HCT116 (cell line): ENCODE measurements at regions not wholly inside any gene's neighbourhood (a gene's known extent, or its start where the extent isn't known, plus 50 kb on each side); places are given as distances from the start of the nearest gene placed in this dataset.

Source experiments
- ATAC-seq: fragments of 200-7000 bp; cut with Tn5 transposase; 2 replicates; pipeline ENCODE4 v1.9.1; 2020; ENCODE audit warnings: mild to moderate bottlenecking, moderate library complexity
- BruUV-seq: library from RNA; stranded (reverse); fragments of 400-500 nt; replicated peaks from 2 replicates; lab custom pipeline; 2021; lab: Mats Ljungman, UMichigan
- CTCF ChIA-PET: fragments of 300-600 bp; sonication (Branson Sonifier 250); formaldehyde crosslinking; loops from one replicate; lab custom pipeline; 2021; ENCODE audit warnings: antibody characterized with exemption; lab: Charles Lee
- POLR2A ChIA-PET: fragments of 300-600, 350-600 bp; sonication (Branson Sonifier 250); formaldehyde crosslinking; loops from one replicate; lab custom pipeline; 2021; ENCODE audit warnings: antibody characterized with exemption; lab: Charles Lee
- RAD21 ChIA-PET, 2 experiments: fragments of 300-600 bp; sonication (Branson Sonifier 250); formaldehyde crosslinking; loops; one replicate each; lab custom pipeline; 2023; ENCODE audit warnings: low total read pairs in 2 of 2; ENCODE audit not compliant: uncharacterized antibody in 2 of 2, unreplicated experiment in 2 of 2, low non-redundant PET in 1 of 2; lab: Charles Lee
- DNase-seq: peaks from one replicate; pipeline ENCODE4 v3.0.0-alpha.2; 2010; ENCODE audit warnings: low read depth, low spot score
- H2AFZ ChIP-seq: fragments of 200-600 bp; shearing (Covaris generic), sonication (generic); 2 replicates; pipeline ENCODE4 v1.6.1; 2017; ENCODE audit warnings: low read depth, mixed run types, mixed read lengths, antibody characterized with exemption, low read length; ENCODE audit not compliant: poor library complexity, severe bottlenecking
- H3K27ac ChIP-seq: 2 replicates; pipeline ENCODE4 v1.5.1; 2012; ENCODE audit warnings: low read depth, low read length
- H3K27me3 ChIP-seq: fragments of 200-600 bp; sonication (generic); 2 replicates; pipeline ENCODE4 v1.6.1; 2016; ENCODE audit warnings: mixed run types, low read length, mixed read lengths; ENCODE audit not compliant: insufficient read depth
- H3K36me3 ChIP-seq, 2 experiments: fragments of 200-500 bp in 1 of 2; fragments of 200-600 bp in 1 of 2; sonication (Bioruptor generic) in 1 of 2; sonication (generic) in 1 of 2; 2 replicates each; pipeline versions ENCODE4 v1.5.1 to v1.6.1; 2014 to 2016; ENCODE audit warnings: low read length in 2 of 2, inconsistent platforms in 1 of 2, mixed read lengths in 1 of 2, mixed run types in 1 of 2; ENCODE audit not compliant: insufficient read depth in 2 of 2, control insufficient read depth in 1 of 2
- H3K4me1 ChIP-seq, 2 experiments: fragments of 200-600 bp in 1 of 2; sonication (generic) in 1 of 2; 2 replicates each; pipeline versions ENCODE4 v1.5.1 to v1.6.1; 2012 to 2017; ENCODE audit warnings: low read length in 2 of 2, inconsistent platforms in 1 of 2, mild to moderate bottlenecking in 1 of 2, mixed read lengths in 1 of 2, mixed run types in 1 of 2, moderate library complexity in 1 of 2; ENCODE audit not compliant: insufficient read depth in 2 of 2, control insufficient read depth in 1 of 2
- H3K4me2 ChIP-seq: fragments of 200-600 bp; sonication (generic); 2 replicates; pipeline ENCODE4 v1.6.1; 2017; ENCODE audit warnings: mixed run types, low read length, mixed read lengths
- H3K4me3 ChIP-seq, 2 experiments: fragments of 200-600 bp in 1 of 2; sonication (generic) in 1 of 2; replicated peaks in 1 of 2; 2 replicates each; pipeline ENCODE4 v1.5.1; 2011 to 2016; ENCODE audit warnings: low read length in 2 of 2, control low read depth in 1 of 2, low read depth in 1 of 2, mild to moderate bottlenecking in 1 of 2, mixed read lengths in 1 of 2, mixed run types in 1 of 2
- H3K79me2 ChIP-seq: fragments of 200-600 bp; sonication (generic); 2 replicates; pipeline ENCODE4 v1.6.1; 2017; ENCODE audit warnings: mild to moderate bottlenecking, mixed run types, low read length, moderate library complexity, mixed read lengths; ENCODE audit not compliant: insufficient read depth
- H3K9ac ChIP-seq: fragments of 200-600 bp; sonication (generic); 2 replicates; pipeline ENCODE4 v1.6.1; 2016; ENCODE audit warnings: low read length, mixed read lengths
- H3K9me2 ChIP-seq: fragments of 200-600 bp; sonication (generic), shearing (Covaris generic); 2 replicates; pipeline ENCODE4 v1.6.1; 2017; ENCODE audit warnings: mixed run types, mild to moderate bottlenecking, moderate library complexity; ENCODE audit not compliant: insufficient read depth
- H3K9me3 ChIP-seq, 2 experiments: fragments of 200-500 bp in 1 of 2; fragments of 200-600 bp in 1 of 2; sonication (Bioruptor generic) in 1 of 2; sonication (generic) in 1 of 2; 2 replicates each; pipeline ENCODE4 v1.6.1; 2014 to 2017; ENCODE audit warnings: low read length in 2 of 2, mixed read lengths in 2 of 2, inconsistent platforms in 1 of 2, low read depth in 1 of 2, mild to moderate bottlenecking in 1 of 2, mixed run types in 1 of 2, moderate library complexity in 1 of 2; ENCODE audit not compliant: control insufficient read depth in 1 of 2, insufficient read depth in 1 of 2
- H4K20me1 ChIP-seq: fragments of 200-600 bp; sonication (generic), shearing (Covaris generic); 2 replicates; pipeline ENCODE4 v1.6.1; 2017; ENCODE audit warnings: mixed run types, mild to moderate bottlenecking, moderate library complexity; ENCODE audit not compliant: insufficient read depth
- CBX3 ChIP-seq: IDR thresholded peaks from 2 replicates; pipeline ENCODE4 v1.6.1; 2012; ENCODE audit warnings: low read depth
- CEBPB ChIP-seq: IDR thresholded peaks from 2 replicates; pipeline ENCODE4 v1.6.1; 2012; ENCODE audit warnings: low read depth
- EGR1 ChIP-seq: IDR thresholded peaks from 2 replicates; pipeline ENCODE4 v1.6.1; 2012; ENCODE audit warnings: low read depth
- ELF1 ChIP-seq: IDR thresholded peaks from 2 replicates; pipeline ENCODE4 v1.6.1; 2012; ENCODE audit warnings: low read depth, borderline replicate concordance
- EZH2 ChIP-seq: fragments of 200-600 bp; sonication (generic); IDR thresholded peaks from 2 replicates; pipeline ENCODE4 v1.6.1; 2017; ENCODE audit warnings: antibody characterized with exemption, mixed run types
- EZH2phosphoT487 ChIP-seq: fragments of 200-600 bp; IDR thresholded peaks from 2 replicates; pipeline ENCODE4 v1.6.1; 2018; ENCODE audit warnings: antibody characterized with exemption, borderline replicate concordance
- FOSL1 ChIP-seq: IDR thresholded peaks from 2 replicates; pipeline ENCODE4 v1.6.1; 2012; ENCODE audit warnings: low read depth
- JUND ChIP-seq: IDR thresholded peaks from 2 replicates; pipeline ENCODE4 v1.6.1; 2012
- POLR2A ChIP-seq: IDR thresholded peaks from 2 replicates; pipeline ENCODE4 v1.7.0; 2011; ENCODE audit warnings: borderline replicate concordance; ENCODE audit not compliant: insufficient read depth, insufficient read length; ENCODE audit errors: extremely low read depth
- POLR2AphosphoS5 ChIP-seq: IDR thresholded peaks from 2 replicates; pipeline ENCODE4 v1.6.1; 2011; ENCODE audit warnings: mild to moderate bottlenecking, low read depth, low read length, moderate library complexity
- SP1 ChIP-seq: IDR thresholded peaks from 2 replicates; pipeline ENCODE4 v1.6.1; 2012; ENCODE audit warnings: low read depth
- SRF ChIP-seq: IDR thresholded peaks from 2 replicates; pipeline ENCODE4 v1.6.1; 2012; ENCODE audit warnings: low read depth
- TCF7L2 ChIP-seq: IDR thresholded peaks from 2 replicates; pipeline ENCODE4 v1.7.0; 2011; ENCODE audit warnings: borderline replicate concordance, inconsistent platforms; ENCODE audit not compliant: insufficient read depth, insufficient read length; ENCODE audit errors: extremely low read depth
- YY1 ChIP-seq: IDR thresholded peaks from 2 replicates; pipeline ENCODE4 v1.6.1; 2011; ENCODE audit warnings: low read length, low read depth, moderate library complexity, mild to moderate bottlenecking; ENCODE audit not compliant: insufficient replicate concordance; ENCODE audit errors: extremely low read depth
- ZFX ChIP-seq: fragments of 450-650 bp; IDR thresholded peaks from 2 replicates; pipeline ENCODE4 v1.6.1; 2017
- ZNF274 ChIP-seq: fragments of 200-500 bp; sonication (Bioruptor generic); IDR thresholded peaks from 2 replicates; pipeline ENCODE4 v1.6.1; 2014; ENCODE audit warnings: mild to moderate bottlenecking, low read depth, low read length, inconsistent platforms
- intact Hi-C: fragments of 100-400 bp; cut with micrococcal nuclease; formaldehyde crosslinking; loops from 2 replicates; pipeline ENCODE4 v1.10.0; 2022
- TF ChIP-seq, protein P1 (sequence below): IDR thresholded peaks from 2 replicates; pipeline ENCODE4 v1.6.1; 2012
- TF ChIP-seq, protein P2 (sequence below): IDR thresholded peaks from 2 replicates; pipeline ENCODE4 v1.6.1; 2011; ENCODE audit warnings: mild to moderate bottlenecking, low read length, moderate library complexity; ENCODE audit not compliant: insufficient replicate concordance; ENCODE audit errors: extremely low read depth
- TF ChIP-seq, protein P3 (sequence below): IDR thresholded peaks from 2 replicates; pipeline ENCODE4 v1.6.1; 2012; ENCODE audit warnings: low read depth
- TF ChIP-seq, protein P4 (sequence below), 3 experiments: fragments of 200-600 bp in 1 of 3; sonication (generic) in 1 of 3; IDR thresholded peaks in 2 of 3; conservative IDR thresholded peaks in 1 of 3; 2 replicates each; pipeline ENCODE4 v1.5.1; 2012 to 2017; ENCODE audit warnings: low read depth in 2 of 3, low read length in 2 of 3, antibody characterized with exemption in 1 of 3, borderline replicate concordance in 1 of 3, control low read depth in 1 of 3, mild to moderate bottlenecking in 1 of 3, mixed read lengths in 1 of 3, mixed run types in 1 of 3, moderate library complexity in 1 of 3; ENCODE audit not compliant: insufficient read depth in 1 of 3

DNA sequence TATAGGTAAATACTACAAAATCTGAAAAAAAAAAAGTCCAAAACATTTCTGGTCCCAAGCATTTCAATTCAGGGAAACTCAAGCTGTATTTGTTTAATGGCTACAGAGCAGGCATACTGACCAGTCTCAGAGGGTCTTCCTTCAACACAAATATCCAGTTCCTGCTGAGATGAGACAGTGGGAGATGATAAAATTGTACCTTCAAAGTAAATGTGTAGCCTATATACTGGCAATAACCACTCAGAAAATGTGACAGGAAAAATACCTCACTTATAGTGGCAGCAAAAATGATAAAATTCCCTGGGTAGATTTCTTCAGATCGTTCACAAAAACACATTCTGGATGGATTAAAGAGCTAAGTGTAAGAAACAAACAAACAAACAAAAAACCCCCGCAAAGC is 102.0 kb upstream of the FUT8 start:
- Histone ChIP-seq H4K20me1 (no peaks in the 10 kb centered on the region), H3K9ac (no peak overlapping the region), H3K9me3 (no peaks in the 10 kb centered on the region; a peak in 1 of 4 replicates)
- no peak for TF ChIP-seq POLR2A
- TF ChIP-seq, protein P1, sequence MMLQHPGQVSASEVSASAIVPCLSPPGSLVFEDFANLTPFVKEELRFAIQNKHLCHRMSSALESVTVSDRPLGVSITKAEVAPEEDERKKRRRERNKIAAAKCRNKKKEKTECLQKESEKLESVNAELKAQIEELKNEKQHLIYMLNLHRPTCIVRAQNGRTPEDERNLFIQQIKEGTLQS: no peak
- TF ChIP-seq FOSL1: no peak
- TF ChIP-seq CEBPB: no peak
- TF ChIP-seq TCF7L2: no peak
- TF ChIP-seq POLR2AphosphoS5: no peak
- no peak for TF ChIP-seq SRF
- no peak for TF ChIP-seq EGR1
- no peak for TF ChIP-seq ZFX
- no peak for TF ChIP-seq YY1
- TF ChIP-seq, protein P2, sequence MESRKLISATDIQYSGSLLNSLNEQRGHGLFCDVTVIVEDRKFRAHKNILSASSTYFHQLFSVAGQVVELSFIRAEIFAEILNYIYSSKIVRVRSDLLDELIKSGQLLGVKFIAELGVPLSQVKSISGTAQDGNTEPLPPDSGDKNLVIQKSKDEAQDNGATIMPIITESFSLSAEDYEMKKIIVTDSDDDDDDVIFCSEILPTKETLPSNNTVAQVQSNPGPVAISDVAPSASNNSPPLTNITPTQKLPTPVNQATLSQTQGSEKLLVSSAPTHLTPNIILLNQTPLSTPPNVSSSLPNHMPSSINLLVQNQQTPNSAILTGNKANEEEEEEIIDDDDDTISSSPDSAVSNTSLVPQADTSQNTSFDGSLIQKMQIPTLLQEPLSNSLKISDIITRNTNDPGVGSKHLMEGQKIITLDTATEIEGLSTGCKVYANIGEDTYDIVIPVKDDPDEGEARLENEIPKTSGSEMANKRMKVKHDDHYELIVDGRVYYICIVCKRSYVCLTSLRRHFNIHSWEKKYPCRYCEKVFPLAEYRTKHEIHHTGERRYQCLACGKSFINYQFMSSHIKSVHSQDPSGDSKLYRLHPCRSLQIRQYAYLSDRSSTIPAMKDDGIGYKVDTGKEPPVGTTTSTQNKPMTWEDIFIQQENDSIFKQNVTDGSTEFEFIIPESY: no peak
- no peak for TF ChIP-seq SP1
- TF ChIP-seq, protein P3, sequence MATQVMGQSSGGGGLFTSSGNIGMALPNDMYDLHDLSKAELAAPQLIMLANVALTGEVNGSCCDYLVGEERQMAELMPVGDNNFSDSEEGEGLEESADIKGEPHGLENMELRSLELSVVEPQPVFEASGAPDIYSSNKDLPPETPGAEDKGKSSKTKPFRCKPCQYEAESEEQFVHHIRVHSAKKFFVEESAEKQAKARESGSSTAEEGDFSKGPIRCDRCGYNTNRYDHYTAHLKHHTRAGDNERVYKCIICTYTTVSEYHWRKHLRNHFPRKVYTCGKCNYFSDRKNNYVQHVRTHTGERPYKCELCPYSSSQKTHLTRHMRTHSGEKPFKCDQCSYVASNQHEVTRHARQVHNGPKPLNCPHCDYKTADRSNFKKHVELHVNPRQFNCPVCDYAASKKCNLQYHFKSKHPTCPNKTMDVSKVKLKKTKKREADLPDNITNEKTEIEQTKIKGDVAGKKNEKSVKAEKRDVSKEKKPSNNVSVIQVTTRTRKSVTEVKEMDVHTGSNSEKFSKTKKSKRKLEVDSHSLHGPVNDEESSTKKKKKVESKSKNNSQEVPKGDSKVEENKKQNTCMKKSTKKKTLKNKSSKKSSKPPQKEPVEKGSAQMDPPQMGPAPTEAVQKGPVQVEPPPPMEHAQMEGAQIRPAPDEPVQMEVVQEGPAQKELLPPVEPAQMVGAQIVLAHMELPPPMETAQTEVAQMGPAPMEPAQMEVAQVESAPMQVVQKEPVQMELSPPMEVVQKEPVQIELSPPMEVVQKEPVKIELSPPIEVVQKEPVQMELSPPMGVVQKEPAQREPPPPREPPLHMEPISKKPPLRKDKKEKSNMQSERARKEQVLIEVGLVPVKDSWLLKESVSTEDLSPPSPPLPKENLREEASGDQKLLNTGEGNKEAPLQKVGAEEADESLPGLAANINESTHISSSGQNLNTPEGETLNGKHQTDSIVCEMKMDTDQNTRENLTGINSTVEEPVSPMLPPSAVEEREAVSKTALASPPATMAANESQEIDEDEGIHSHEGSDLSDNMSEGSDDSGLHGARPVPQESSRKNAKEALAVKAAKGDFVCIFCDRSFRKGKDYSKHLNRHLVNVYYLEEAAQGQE: no peak
- no peak for TF ChIP-seq JUND
- TF ChIP-seq EZH2: no peak
- TF ChIP-seq, protein P4, sequence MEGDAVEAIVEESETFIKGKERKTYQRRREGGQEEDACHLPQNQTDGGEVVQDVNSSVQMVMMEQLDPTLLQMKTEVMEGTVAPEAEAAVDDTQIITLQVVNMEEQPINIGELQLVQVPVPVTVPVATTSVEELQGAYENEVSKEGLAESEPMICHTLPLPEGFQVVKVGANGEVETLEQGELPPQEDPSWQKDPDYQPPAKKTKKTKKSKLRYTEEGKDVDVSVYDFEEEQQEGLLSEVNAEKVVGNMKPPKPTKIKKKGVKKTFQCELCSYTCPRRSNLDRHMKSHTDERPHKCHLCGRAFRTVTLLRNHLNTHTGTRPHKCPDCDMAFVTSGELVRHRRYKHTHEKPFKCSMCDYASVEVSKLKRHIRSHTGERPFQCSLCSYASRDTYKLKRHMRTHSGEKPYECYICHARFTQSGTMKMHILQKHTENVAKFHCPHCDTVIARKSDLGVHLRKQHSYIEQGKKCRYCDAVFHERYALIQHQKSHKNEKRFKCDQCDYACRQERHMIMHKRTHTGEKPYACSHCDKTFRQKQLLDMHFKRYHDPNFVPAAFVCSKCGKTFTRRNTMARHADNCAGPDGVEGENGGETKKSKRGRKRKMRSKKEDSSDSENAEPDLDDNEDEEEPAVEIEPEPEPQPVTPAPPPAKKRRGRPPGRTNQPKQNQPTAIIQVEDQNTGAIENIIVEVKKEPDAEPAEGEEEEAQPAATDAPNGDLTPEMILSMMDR (IDR thresholded peaks at IDR 0.05 in 2 of 3, conservative IDR thresholded peaks at IDR 0.05 in 1 of 3; ENCODE audit: borderline replicate concordance in 1 of 3, insufficient read depth in 1 of 3, low read depth in 2 of 3, low read length in 2 of 3): no peak
- no peak for TF ChIP-seq EZH2phosphoT487
- TF ChIP-seq CBX3: no peak
- no peak for TF ChIP-seq ZNF274
- no peak for TF ChIP-seq ELF1
- TF ChIP-seq, all 23 proteins: peak for 0
- Histone ChIP-seq H3K4me2 (no peak overlapping the region), H3K9me2 (no peaks in the 10 kb centered on the region), H3K36me3 (no peaks in the 10 kb centered on the region), H3K27ac (no peak overlapping the region), H3K27me3 (no peaks in the 10 kb centered on the region), H3K4me3 (no peak overlapping the region), H3K4me1 (no peaks in the 10 kb centered on the region), H3K79me2 (no peaks in the 10 kb centered on the region), H2AFZ (peak overlapping the region; percentile 41)
- no peak for ATAC-seq
- DNase-seq: no peak
- RAD21 ChIA-PET: no interaction called here
- BruUV-seq: no TSS peak
- intact Hi-C loops: no loop called here
- CTCF ChIA-PET: no interaction called here
- POLR2A ChIA-PET: no interaction called here
